Effector memory CD8-positive, alpha-beta T cell (primary cell): ENCODE measurements at regions not wholly inside any gene's neighbourhood (a gene's known extent, or its start where the extent isn't known, plus 50 kb on each side); places are given as distances from the start of the nearest gene placed in this dataset.

Experiments
- ATAC-seq: fragments of 150-1000 bp; cut with Tn5 transposase; replicated peaks from 2 replicates; pipeline ENCODE4 v1.10.0; 2021; ENCODE audit warnings: mild to moderate bottlenecking, moderate library complexity
- DNase-seq, 3 experiments: peaks; one replicate each; pipeline ENCODE4 v3.0.0; 2021
- H3K27ac Mint-ChIP-seq, 2 donors: one replicate each; pipeline ENCODE4 v1.8.0; 2022; ENCODE audit warnings: mild to moderate bottlenecking in 2 of 2, mixed read lengths in 2 of 2, moderate library complexity in 2 of 2
- H3K27me3 Mint-ChIP-seq, 2 donors: one replicate each; pipeline ENCODE4 v1.8.0; 2022; ENCODE audit warnings: mixed read lengths in 2 of 2
- H3K36me3 Mint-ChIP-seq: one replicate; pipeline ENCODE4 v1.8.0; 2022; ENCODE audit warnings: mild to moderate bottlenecking, moderate library complexity, mixed read lengths; ENCODE audit not compliant: insufficient read depth
- H3K4me1 Mint-ChIP-seq, 2 donors: one replicate each; pipeline ENCODE4 v1.8.0; 2022; ENCODE audit warnings: low read depth in 2 of 2, mixed read lengths in 2 of 2
- H3K4me3 Mint-ChIP-seq, 2 donors: one replicate each; pipeline ENCODE4 v1.8.0; 2022; ENCODE audit warnings: mild to moderate bottlenecking in 2 of 2, mixed read lengths in 2 of 2, moderate library complexity in 2 of 2
- H3K9me3 Mint-ChIP-seq, 2 donors: one replicate each; pipeline ENCODE4 v1.8.0; 2022; ENCODE audit warnings: mixed read lengths in 2 of 2

GRCh38 chr6:105900125-105900937 lies 185.8 kb upstream of the PRDM1 start:
- H3K4me1 Mint-ChIP-seq, result peaks cover 5 to 8% of the 10 kb centered on the region in 2 donors
- DNase-seq (no peak), ATAC-seq (no peak)
- H3K27ac Mint-ChIP-seq, result peak overlapping the region in 1 of 2 donors; percentile 7
- no peaks in the 10 kb centered on the region for H3K36me3 Mint-ChIP-seq
- H3K27me3 Mint-ChIP-seq, result no peaks in the 10 kb centered on the region
- peak overlapping the region; percentile 12 to 47 for H3K4me3 Mint-ChIP-seq
- H3K9me3 Mint-ChIP-seq, result no peaks in the 10 kb centered on the region

- no peaks in the 10 kb centered on the region for H3K36me3 Mint-ChIP-seq
- no peak overlapping the region for H3K27ac Mint-ChIP-seq
- no peaks in the 10 kb centered on the region for H3K27me3 Mint-ChIP-seq
- no peak overlapping the region for H3K4me3 Mint-ChIP-seq
- no peaks in the 10 kb centered on the region for H3K9me3 Mint-ChIP-seq
- H3K4me1 Mint-ChIP-seq, result peaks cover 5 to 8% of the 10 kb centered on the region in 2 donors
- DNase-seq (no peak), ATAC-seq (no peak)
Measured at GRCh38 chr6:105898286-105898685, 187.8 kb upstream of the PRDM1 start.

DNA sequence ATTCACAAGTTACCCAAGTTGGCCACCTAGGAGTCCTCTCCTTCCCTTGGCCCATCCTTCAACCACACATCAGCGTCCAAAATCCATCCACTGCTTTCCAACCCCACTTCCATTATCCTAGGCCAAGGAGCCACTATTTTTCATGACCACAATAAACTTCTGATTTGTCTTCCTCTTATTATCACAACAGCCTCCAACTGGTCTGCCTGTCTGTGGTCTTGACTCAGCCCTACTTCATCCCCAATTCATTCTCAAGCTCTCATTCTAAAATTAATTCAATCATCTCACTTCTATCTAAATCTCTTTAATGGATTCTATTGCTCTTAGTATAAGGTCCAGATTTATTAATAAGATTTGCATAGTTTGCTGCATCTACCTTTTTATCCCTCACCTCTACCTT lies 189.0 kb upstream of the PRDM1 start:
- Mint-ChIP-seq H3K27me3 (no peaks in the 10 kb centered on the region), H3K27ac (no peak overlapping the region), H3K4me1 (peaks cover 5 to 8% of the 10 kb centered on the region in 2 donors), H3K36me3 (no peaks in the 10 kb centered on the region), H3K9me3 (no peaks in the 10 kb centered on the region), H3K4me3 (no peak overlapping the region)
- ATAC-seq, result no peak
- DNase-seq, result no peak

DNA sequence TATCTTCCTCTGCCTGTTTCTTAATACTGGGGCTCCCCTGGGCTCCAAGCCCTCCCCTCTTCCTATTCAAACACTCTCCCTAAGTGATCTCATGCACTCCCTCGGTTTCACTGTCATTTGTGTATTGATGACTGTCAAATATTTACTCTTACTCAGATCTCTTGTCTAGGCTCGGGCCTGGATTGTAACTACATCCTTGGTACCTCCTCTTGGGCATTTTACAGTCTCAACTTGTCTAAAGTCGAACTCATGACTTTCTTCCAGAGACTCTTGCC lies 189.4 kb upstream of the PRDM1 start:
- ATAC-seq (no peak), DNase-seq (no peak)
- Mint-ChIP-seq H3K27me3 (no peaks in the 10 kb centered on the region), H3K36me3 (no peaks in the 10 kb centered on the region), H3K27ac (no peak overlapping the region), H3K4me3 (no peak overlapping the region), H3K9me3 (no peaks in the 10 kb centered on the region), H3K4me1 (peaks cover 5 to 8% of the 10 kb centered on the region in 2 donors)

DNA sequence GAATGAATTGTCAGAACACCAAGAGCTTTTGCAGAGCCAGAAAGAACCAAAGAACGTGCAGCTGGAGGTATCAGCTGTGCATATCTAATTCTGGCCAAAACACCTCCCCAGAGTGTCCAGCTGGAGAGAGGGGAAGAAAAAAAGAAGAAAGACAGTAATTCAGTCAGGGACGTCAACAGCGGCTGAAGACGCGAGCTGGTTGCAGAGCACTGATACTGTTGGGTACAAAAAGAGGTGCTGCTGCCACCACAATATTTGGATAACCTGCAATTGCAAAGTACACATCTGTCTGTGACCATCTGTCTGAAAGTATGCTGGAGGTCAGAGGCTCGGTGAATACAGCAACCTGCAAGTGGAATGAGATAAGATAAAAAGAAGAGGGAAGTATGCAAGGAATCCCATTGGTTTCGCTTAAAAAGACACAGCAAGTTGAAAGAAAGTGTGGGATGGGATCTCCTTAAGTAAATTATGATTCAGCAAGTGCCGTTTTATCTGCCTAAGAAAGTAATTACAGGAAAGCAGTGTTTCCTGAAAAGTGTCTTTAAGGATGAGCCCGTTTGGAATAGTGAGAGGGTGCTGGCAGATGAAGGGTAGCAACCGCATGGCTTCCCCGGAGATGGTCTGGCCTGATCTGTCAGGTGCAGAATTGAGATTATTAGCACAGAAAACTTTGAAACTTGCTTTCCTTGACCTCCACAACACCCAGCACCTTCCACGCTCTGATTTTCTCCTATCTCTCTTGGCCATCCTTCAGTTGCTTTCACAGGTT lies 189.9 kb upstream of the PRDM1 start:
- no peaks in the 10 kb centered on the region for H3K9me3 Mint-ChIP-seq
- DNase-seq (no peak), ATAC-seq (no peak)
- peaks cover 5 to 8% of the 10 kb centered on the region in 2 donors for H3K4me1 Mint-ChIP-seq
- no peak overlapping the region for H3K27ac Mint-ChIP-seq
- H3K4me3 Mint-ChIP-seq, result no peak overlapping the region
- H3K27me3 Mint-ChIP-seq, result no peaks in the 10 kb centered on the region
- no peaks in the 10 kb centered on the region for H3K36me3 Mint-ChIP-seq

- DNase-seq, result no peak
- Mint-ChIP-seq H3K27me3 (no peaks in the 10 kb centered on the region), H3K36me3 (no peaks in the 10 kb centered on the region), H3K27ac (no peak overlapping the region), H3K9me3 (no peaks in the 10 kb centered on the region), H3K4me1 (no peaks in the 10 kb centered on the region), H3K4me3 (no peak overlapping the region)
- no peak for ATAC-seq
Measured at GRCh38 chr6:105894556-105894955, 191.6 kb upstream of the PRDM1 start.

DNA sequence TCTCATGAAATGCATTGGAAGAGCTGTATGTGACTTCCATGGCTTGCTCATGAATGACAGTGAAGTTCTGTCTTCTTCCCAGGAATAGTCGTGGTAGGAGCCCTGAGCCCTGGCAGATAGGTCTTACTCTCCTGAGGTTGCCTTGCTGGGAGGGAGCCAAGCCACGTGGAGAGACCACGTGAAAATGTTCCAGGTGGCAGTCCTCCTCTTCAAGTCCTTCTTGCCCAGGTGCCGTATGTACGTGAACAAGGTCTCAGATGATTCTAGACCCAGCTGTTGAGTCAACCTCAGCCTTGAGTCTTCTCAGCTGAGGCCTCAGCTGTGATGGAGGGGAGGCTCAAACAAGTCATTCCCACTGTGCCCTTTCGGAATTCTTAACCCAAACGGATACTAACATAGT lies 192.4 kb upstream of the PRDM1 start:
- no peaks in the 10 kb centered on the region for H3K36me3 Mint-ChIP-seq
- H3K4me1 Mint-ChIP-seq, result no peaks in the 10 kb centered on the region
- DNase-seq, result no peak
- ATAC-seq, result no peak
- H3K4me3 Mint-ChIP-seq, result no peak overlapping the region
- H3K27me3 Mint-ChIP-seq, result no peaks in the 10 kb centered on the region
- no peaks in the 10 kb centered on the region for H3K9me3 Mint-ChIP-seq
- no peak overlapping the region for H3K27ac Mint-ChIP-seq

- Mint-ChIP-seq H3K27ac (no peak overlapping the region), H3K4me1 (no peaks in the 10 kb centered on the region), H3K27me3 (no peaks in the 10 kb centered on the region), H3K9me3 (no peaks in the 10 kb centered on the region), H3K4me3 (no peak overlapping the region), H3K36me3 (no peaks in the 10 kb centered on the region)
- ATAC-seq, result no peak
- no peak for DNase-seq
Measured at GRCh38 chr6:105892577-105893262, 193.4 kb upstream of the PRDM1 start.

DNA sequence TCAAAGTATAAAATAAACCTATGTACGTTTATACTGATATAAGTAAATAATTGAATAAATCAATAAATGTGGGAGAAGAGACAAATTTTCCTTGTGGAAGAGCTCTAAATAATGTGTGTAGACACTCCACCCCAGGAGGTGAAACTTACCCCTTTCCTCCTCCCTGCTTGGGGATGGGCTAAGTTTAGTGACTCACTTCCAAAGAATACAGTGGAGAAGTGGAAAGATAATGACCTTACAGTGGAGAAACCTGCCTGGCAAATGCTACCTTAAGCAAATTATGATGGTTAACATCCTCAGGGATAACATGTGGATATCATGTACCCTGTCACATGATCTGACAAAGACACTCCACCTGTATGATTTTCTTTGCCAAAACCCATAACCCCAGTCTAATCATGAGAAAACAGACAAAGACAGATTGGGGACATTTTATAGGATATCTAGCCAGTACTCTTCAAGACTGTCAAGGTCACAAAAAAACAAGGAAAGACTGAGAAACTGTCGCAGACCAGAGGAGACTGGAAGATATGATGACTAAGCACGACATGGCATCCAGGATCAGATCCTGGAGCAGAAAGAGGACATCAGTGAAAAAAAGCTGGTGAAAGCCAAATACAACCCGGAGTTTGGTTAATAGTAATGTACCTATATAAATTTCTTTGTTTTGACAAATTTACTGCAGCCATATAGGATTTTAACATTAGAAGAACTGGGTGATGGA lies 195.5 kb upstream of the PRDM1 start:
- Mint-ChIP-seq H3K9me3 (no peaks in the 10 kb centered on the region), H3K4me3 (no peak overlapping the region), H3K27ac (no peak overlapping the region), H3K4me1 (no peaks in the 10 kb centered on the region), H3K27me3 (no peaks in the 10 kb centered on the region), H3K36me3 (no peaks in the 10 kb centered on the region)
- ATAC-seq, result no peak
- no peak for DNase-seq

DNA sequence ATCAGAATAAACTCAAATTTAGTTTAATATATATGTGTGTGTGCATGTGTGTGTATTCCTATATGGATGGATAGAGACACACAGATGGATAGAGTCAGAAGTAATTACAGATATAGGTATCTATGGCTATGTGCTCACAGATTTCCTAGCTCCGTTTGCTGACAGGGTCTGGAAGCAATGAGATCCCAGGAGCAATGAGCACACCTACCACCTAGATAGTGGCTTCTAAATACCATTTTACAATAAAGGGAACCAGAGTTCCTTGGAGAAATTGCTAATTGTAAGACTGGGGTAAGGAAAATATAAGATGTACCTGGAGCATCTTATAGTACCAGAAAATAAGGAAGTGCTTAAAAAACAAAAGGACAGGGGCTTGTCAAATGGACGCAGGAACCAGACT lies 196.2 kb upstream of the PRDM1 start:
- no peak for DNase-seq
- H3K27me3 Mint-ChIP-seq, result no peaks in the 10 kb centered on the region
- H3K27ac Mint-ChIP-seq, result no peak overlapping the region
- H3K4me3 Mint-ChIP-seq, result no peak overlapping the region
- no peaks in the 10 kb centered on the region for H3K36me3 Mint-ChIP-seq
- no peaks in the 10 kb centered on the region for H3K4me1 Mint-ChIP-seq
- ATAC-seq, result no peak
- no peaks in the 10 kb centered on the region for H3K9me3 Mint-ChIP-seq

DNA sequence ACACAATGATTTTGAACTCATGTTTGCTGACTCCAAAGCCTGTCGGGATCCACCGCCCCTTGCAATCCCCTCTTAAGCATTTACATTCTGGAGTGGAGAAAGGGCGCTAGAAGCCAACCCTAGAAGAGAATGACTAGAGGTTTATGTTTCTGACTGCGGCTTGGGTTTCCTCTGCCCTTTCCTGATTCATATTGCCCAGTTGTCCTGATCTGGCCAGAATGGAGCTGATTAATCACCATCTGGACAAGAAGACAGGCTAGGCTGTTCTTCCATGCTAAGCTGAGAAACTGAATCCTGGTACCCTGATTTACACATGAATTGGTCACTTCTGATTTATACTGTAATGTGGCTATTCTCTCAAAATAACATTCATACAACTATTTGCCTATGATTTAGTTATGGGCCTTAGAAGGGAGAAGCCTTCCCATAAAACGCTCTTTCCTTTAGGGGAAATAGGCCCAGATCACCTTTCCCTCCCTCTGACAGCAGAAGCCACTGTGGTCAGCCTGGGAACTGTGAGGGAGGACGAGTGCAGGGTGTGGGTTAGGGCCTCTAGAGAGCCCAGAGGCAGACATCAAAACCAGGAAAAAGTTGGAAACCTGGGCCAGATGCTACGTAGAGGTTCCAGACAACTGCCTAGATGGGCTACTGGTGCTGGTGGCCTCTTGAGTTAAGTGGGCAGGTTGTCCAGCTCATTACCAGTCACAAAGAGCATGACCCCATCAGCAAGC lies 199.2 kb upstream of the PRDM1 start:
- Mint-ChIP-seq H3K4me3 (no peak overlapping the region), H3K9me3 (no peaks in the 10 kb centered on the region), H3K36me3 (no peaks in the 10 kb centered on the region), H3K27ac (no peak overlapping the region), H3K27me3 (peaks cover 0 to 9% of the 10 kb centered on the region in 2 donors), H3K4me1 (no peaks in the 10 kb centered on the region)
- DNase-seq, result no peak
- ATAC-seq, result no peak

DNA sequence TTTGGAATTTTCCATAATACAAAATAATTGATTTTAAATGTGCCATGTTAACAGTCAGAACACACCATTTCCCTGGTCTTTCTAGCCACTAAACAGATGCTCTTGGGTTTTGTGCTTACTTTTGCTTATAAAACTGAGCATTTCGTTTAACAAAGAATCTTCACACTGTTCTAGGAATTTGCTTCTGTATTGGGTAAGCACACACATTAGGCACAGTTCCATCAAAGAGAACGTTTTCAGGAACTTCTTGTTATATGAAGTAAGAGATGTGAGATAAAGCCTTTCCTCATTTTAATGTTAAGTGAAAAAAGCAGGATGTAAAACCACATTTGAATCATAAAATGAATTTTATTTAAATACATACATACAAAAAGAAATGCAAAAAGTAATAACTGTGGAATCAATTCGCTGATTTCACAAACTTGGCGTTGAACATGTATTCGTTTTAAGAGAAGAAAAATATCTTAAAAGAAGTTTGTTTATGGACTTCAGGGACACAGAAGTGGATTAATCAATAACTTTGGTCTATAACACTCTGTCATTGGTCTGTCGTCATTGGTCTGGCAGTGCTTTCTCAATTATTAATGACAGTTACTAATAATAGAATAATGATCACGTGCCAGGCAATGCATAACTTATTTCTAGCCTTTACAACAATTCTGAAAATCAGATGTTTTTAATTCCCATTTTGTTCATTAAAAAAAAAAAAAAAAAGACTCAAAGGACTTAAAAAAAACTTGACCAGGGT lies 199.9 kb upstream of the PRDM1 start:
- no peak for ATAC-seq
- H3K27me3 Mint-ChIP-seq, result peaks cover 5 to 10% of the 10 kb centered on the region in 2 donors
- DNase-seq, result no peak
- no peaks in the 10 kb centered on the region for H3K36me3 Mint-ChIP-seq
- H3K27ac Mint-ChIP-seq, result no peak overlapping the region
- H3K4me1 Mint-ChIP-seq, result no peaks in the 10 kb centered on the region
- no peaks in the 10 kb centered on the region for H3K9me3 Mint-ChIP-seq
- H3K4me3 Mint-ChIP-seq, result no peak overlapping the region
